Islet precursor cell (in vitro differentiated cells): ENCODE measurements at regions not wholly inside any gene's neighbourhood (a gene's known extent, or its start where the extent isn't known, plus 50 kb on each side); places are given as distances from the start of the nearest gene placed in this dataset.

Experiments used
- DNase-seq: peaks from one replicate; pipeline ENCODE4 v3.0.0-alpha.2; 2018

DNA sequence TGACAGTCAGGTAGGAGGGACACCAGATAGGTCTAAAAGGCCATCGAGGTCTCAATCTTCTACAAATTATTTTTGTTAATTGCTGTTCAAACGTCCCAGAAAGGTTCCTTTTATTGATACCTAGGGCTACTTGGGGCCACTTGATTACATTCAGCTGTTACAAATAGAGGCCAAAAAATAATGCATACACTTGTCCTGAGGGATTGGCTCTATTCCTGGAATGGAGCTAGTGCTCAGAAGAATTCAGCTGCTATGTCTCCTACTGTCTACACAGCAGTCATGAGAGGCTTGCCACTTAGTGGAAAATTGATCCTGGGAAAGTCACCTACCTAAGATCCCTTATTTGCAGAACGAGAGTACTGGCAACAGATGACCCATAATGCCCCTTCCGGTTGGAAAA lies 498.3 kb downstream of the ADGRL2 start:
- DNase-seq = no peak

DNA sequence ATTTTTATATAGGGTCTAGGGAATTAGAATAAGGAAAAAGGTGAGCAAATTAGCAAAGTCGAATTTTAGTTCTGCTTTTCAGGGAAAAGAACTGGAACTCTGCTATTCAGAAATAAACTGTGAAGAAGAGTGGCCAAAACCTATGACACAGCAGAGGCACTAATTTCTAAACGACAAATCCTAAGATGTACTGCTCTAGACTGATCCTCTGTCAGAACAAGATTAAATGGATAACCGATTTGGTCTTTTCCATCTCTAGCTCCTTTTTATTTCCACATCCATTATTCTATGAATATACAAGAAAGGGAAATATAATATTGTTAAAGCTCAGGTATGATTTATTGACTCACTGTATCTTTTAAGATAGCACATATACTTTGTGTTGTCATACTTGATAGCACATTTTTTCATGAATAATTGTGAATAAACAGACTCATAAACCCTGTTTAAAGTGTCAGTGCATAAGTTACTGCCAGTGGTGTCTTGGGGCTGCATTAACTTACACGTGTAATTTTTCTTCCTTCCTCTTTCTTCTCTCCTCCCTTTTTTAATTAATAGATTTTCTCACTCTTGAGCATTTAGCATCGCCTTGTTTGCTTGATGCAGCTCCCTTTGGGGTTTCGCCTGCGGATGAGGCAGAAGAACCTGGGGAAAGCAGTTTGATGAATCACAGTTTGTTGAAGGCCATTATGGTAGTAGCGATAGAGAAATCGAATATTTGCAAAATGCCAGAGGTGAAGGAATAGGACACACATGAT lies 496.6 kb downstream of the ADGRL2 start:
- DNase-seq = no peak

DNA sequence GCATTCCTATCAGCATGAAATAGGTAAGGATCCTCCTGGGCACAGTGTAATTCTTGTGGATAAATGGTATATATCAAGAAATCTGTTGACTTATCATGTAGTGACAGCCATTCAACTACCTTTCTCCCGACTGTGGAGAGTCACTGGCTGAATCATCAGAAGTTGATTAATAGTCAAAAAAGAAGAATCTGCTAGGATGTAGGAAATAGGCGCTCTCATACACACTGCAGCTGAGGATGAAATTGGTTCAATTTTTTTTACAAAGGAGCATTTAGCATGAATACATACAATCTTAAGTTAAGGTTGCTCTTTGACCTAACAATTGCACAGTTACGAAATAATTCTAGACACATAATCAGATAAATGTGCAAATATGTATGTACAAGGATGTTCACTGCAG lies 486.8 kb downstream of the ADGRL2 start:
- no peak for DNase-seq

DNA sequence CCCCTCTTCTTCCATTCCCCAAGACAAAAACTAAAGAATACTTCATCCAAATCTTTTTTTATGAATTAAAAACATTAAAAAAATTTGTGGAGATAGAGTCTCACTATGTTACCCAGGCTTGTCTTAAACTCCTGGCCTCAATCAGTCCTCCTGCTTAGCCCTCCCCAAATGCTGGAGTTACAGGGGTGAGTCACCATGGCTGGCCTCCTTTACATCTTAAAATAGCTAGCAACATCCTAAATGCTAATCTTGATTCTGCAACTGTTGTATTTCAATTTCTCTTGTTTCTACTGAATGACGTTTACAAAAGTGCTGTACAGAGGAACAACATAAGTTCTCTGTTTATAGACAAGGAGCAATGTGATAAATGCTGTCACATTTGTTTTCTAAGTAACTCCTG lies 483.5 kb downstream of the ADGRL2 start:
- no peak for DNase-seq

DNA sequence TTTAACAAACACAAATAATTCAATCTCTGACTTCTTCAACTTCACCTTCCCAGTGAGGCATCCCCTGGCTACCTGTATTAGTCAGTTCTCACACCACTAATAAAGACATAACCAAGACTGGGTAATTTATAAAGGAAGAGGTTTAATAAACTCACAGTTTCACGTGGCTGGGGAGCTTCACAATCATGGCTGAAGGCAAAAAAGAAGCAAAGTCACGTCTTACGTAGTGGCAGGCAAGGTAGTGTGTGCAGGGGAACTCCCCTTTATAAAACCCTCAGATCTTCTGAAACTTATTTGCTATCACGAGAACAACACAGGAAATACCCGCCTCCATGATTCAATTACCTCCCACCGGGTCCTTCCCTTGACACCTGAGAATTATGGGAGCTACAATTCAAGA lies 478.5 kb downstream of the ADGRL2 start:
- DNase-seq = no peak

DNA sequence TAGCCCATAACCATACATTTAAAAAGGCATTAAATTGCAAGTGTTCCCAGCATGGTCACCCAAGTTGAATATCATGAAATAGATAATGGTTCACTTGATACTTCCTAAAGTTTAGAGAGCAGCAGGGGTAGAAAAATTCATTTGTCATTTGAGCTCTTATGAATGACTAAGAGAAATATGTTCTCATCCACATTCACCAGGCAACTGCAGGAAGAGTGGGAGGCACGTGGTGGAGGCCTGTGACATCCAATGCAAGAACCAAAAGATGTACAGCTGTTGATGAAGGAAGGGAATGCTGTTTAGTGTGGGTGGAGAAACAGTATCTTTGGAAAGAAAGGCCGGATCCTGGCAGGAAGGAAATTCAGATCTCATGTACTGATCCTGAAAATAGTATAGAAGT lies 473.1 kb downstream of the ADGRL2 start:
- no peak for DNase-seq

DNA sequence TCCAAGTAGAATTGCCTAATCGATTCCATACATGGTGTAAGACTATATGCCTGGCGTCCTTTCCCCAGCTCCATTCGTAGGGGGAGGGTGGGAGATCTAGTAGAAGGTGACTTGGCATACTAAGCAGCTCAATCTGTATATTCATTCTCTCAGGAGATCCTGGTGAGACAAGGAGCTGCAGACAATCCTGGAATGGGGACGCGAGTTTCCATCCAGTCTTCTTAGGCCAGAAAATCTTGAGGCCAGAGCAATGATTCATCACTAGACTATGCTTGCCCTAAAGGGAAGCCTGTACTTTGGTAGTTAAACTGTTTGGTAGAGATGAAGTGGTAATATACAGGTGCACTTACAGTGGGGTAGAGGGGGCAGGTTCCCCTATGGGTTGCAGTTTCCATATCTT lies 468.7 kb downstream of the ADGRL2 start:
- peak; percentile 95 for DNase-seq

DNA sequence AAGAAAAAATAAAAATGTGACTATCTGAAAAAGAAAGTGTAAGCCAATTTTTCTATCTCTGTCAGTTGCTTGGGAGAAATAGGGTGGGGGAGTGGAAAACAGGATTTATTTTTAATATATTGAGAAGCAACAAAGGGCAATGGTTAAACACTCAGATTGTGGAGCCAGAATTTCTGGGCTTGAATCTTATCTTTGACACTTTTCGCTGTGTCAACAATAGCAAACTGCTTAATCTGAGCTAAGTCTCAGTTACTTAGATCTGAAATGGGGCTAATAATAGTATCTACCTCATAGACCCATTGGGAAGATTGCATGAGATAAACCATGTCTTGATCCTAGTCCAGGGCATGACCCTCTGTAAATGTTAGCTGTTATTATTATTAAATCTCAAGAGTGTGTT lies 468.1 kb downstream of the ADGRL2 start:
- DNase-seq = no peak

DNA sequence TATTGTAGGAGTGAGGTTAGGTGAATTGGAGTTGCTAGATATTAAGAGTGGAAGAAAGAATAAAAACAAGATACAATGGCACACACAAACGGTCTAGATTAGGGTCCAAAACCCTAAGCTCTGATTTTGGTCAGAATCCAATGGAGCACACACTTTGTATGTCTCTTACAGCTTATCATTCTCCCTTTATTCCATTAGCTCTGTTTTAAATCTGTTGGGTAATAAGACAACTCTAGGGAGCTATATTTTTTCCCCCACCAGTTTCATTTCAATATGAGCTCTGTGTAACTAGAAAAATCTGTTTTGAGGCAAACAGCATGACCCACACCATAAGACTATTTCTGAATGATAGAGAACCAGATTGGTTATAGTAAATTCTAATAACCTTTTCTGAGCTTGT lies 465.6 kb downstream of the ADGRL2 start:
- no peak for DNase-seq

DNA sequence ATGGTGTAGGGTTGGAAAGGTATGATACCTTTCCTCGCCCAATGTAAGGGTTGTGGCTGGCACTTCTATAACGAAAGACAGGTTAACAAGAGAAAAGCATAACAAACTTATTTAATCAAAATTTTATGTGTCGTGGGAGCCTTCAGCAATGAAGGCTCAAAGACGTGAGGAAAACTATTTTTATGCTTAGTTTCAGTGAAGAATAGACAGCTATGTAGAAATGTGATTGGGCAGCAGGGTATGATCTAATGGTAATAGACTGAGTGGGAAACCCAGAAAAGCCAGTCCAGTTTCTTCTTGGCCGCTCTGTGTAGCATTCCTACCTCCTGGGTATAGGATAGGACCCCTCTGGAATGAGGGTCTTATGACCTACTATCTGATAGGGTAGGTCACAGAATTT lies 464.7 kb downstream of the ADGRL2 start:
- no peak for DNase-seq

DNA sequence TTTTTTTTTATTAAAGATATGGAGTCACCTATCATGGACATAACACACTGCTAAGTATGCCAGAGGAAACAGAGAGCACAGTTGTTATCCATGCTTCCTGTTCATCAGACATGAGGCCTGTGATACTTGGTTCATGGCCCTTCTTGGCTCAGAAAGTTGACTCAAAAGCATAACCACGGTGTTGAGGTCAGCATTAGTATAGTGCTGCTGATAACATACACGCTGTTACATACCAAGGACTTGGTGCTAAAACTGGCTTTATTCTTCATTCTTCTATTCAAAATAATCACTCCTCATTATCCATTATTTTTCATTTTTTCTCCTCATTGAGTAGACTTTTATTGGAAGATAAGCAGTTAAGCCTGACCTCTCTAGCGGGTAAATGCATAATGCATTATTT lies 464.1 kb downstream of the ADGRL2 start:
- DNase-seq = no peak

DNA sequence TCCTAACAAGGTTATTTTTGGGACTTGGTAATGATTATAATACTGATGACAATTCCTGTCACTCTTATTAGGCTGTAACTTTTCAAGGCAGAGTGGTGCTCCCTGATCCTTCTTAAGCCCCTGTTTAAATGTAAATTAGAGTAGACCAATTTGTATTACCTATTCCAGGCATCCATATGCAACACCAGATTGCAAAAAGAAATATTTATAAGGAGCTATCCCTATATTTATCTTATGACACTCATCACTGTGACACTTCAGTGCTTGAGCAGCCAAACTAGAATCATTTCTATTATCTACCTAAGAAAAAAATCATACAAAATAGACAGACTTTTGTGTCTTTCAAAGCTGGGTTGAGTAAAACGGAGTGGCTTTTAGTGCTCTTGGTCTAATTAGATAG lies 462.7 kb downstream of the ADGRL2 start:
- no peak for DNase-seq

DNA sequence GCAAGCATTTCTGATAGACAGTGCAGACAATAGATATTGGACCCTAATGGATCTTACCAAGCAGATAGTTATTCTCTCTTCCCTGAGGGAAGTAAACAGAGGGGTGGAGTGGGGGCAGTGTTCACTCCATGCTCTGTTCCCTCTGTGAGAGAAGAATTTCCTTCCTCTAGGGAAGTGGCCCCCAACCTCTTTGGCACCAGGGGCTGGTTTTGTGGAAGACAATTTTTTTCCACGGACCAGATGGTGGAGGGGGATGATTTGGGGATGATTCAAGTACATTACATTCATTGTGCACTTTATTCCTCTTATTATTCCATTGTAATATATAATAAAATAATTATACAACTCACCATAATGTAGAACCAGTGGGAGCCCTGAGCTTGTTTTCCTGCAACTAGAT lies 459.9 kb downstream of the ADGRL2 start:
- no peak for DNase-seq

DNA sequence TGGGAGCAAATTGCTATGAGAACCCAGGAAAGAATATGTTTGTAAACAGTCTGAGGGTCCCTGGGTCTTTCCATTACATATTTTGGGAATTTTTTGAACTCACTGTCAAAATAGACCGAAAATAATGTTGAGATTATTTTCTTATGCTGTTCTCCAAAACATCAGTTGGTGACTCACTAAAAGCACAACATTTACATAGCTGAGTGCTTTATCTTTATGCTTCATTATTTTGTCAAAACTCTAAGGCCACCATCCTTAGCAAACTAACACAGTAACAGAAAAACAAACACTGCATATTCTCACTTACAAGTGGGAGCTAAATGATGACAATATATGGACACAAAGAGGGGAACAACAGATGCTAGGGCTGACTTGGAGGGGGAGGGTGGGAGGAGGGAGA lies 459.3 kb downstream of the ADGRL2 start:
- DNase-seq = no peak

DNA sequence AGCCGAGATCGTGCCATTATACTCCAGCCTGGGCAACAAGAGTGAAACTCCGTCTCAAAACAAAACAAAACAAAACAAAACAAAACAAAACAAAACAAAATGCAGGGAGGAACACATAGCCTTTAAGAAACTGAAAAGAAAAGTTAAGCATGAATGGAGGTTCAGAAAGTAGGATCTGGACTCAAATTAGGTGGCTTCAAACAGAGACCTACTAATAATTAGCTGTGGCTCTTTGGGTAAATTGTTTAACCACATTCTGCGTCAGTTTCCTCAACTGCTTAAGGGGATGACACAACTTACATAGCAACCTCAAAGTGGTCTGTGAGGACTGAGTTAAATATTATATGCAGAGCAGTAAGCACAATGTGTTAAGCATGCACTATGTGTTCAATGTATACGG lies 458.2 kb downstream of the ADGRL2 start:
- DNase-seq = no peak

DNA sequence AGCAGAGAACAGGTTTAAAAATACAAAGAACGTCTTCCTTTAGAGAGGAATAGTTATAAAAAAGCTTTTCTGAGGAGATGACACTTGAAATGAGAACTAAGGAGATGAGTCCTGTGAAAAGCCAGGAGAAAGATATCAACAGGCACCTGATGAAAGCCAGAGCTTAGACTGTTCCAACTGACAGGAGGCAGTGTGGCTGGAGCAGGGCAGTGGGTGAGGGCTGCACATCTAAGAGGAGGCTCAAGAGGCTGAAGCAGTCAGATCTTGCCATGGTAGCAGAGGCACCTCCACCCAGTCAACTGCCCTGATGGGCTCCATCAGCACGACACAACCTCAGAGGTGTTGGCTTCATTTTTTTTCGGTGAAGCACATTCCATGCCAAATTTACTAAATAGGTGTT lies 445.3 kb downstream of the ADGRL2 start:
- peak; percentile 55 for DNase-seq

DNA sequence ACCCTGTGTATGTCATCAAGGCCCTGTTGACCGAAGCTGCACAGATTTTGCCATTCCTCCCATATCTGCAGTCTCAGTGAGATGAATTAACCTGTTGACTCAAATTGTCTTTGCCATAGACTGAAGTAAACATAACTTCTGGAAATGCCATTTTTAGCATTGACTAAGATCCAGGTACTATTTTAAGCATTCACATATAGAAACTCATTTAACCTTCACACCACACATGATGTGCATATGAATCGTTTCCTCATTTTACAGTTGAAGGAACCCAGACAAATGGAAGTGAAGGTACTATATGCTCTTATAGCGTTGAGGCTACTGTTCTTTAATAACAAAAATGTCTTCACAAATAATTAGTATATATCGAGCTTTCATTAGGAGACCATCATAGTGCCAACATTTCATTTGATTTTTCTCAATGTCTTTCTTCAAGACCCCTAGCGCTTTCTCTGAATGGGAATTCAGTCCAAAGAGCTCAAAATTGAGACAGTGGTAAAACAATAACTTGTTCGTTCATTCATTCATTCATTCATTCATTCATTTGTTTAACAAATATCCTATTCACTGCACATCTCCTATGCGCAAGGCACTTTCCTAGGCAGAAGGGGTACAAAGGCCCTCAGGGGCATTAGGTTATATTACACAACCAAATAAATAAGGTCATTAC lies 444.7 kb downstream of the ADGRL2 start:
- DNase-seq = no peak

DNA sequence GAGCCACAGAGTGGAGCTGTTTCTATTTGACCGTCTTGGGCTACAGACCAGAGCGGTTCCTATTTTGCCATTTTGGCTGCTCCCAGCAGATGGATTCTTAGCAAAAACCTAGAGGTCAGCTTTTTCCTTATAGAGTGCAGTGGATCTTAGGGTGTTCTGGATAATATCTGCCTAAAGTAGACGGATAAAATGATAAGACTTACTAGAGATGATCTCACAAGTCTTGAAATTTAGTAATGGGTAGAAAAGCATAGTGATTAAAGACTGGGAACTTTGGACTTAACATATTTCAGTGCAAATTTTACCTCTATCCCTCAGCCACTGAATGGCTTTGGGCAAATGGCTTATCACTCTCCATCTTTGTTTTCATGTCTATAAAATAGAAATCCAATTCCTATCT lies 439.8 kb downstream of the ADGRL2 start:
- DNase-seq = no peak

DNA sequence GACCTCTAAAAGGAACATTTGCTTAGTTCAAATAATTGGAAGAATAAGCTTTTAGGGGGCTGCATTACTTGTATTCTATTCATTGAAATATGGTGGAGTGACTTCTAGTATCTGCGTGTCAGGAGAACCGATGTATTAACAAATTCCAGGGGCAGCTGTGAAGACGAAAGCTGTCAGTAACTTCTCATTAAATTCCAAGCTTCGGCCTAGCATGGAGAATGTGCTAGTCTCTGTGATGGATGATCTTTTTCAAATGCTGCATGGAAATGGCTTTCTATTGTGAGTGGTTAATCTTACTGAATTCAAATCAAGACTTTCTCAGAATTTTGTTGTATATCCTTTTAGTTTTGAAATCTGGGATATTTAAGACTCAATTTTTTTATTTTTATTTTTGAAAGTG lies 429.9 kb downstream of the ADGRL2 start:
- no peak for DNase-seq

DNA sequence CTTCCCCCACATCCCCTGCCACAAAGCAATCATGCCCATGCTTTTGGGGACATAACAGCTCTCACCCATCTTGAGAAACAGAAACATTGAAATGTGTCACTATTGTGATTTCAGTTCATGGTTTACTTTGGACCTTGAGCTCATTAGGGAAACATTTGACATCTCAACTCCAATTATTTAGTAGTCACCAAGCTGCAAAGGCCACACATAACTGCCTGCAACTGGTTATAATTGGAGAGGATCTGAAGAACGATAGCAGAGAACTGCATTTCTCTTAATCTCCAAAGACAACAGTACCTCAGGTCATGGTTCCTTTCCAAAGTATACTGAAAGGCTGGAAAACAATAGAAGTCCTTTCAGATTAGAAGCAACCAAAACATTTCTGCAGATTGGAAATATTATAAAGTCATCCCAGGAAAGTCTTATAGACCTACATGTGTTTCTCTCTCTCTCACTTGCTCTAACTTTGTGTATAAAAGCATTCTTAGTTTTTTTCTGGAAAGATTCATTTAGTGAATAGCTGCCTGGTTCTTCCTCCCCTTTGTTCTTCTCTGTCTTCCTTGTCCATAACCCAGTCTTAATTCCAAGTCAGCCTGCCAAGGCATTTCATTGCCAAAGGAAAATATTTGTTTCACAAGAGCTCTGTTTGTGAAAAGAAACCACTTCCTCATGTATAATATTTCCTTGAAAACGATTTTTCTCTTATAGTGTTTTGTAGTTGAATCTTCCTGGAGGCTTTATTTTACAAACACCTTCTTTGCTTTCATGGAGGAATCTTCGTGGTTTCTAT lies 426.8 kb downstream of the ADGRL2 start:
- DNase-seq = no peak

DNA sequence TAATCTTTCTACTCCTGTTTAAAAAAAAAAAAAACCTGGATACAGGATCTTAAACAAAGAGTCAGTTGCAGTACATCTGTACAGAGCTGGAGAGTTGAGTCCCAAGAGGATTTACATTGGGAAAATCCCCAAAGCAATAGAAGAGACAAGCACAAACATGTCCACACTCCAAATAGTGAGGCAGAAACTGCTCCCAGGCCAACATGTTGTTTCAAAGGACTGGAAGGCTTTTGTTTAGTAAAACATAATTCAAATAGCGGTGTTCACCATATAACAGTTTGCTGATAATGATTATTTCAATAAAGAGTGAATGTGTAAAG lies 425.4 kb downstream of the ADGRL2 start:
- DNase-seq = no peak

DNA sequence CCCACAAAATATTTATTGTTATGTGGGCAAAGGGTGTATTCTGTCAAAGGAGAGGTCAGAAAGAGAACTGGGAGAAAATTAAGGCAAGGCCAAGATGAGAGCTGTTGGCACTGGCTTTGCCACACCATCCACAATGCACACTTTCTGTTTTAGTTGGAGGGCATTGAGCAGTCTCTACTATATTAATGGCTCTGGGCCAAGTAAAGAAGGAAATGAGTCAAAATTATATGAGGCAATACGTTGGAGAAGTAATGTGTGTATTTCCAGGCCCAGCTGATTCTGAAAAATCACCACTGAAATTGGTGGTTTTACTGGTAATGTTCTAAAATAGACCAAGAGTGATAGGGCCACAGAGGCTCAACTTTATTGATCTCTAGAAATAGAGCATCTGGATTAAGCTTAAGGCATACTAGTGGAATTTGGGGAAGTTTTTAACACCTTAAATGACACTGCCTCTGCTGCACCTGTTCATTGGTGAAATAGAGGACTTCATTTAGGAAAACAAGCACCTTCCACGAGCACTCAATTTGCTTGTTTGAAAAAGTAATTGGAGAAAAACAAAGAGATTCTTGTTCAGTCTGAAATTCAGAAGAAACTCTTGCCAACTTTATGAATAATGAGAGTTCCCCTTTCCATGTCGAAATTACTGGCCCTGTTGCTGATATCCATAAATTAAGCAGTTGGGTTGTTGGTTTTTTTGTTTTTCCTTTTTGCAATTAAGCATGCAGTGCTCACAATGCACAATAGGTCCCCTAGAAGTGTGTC lies 424.9 kb downstream of the ADGRL2 start:
- DNase-seq = no peak

DNA sequence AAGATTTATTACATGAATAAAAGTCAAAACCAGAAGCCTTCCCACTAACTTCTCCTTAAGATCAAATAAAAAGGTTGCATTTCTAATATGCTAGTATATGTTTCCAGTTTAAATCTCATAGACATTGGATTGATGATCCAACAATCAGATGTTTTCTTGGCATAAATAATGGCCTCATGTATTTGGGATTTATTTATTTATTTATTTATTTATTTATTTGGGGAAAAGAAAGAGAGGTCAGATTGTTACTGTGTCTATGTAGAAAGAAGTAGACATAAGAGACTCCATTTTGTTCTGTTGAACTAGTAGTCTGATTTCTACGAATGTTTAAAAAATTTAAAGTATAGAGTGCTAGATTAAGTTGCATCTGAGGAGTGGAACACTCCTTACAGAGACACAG lies 422.4 kb downstream of the ADGRL2 start:
- DNase-seq = no peak

DNA sequence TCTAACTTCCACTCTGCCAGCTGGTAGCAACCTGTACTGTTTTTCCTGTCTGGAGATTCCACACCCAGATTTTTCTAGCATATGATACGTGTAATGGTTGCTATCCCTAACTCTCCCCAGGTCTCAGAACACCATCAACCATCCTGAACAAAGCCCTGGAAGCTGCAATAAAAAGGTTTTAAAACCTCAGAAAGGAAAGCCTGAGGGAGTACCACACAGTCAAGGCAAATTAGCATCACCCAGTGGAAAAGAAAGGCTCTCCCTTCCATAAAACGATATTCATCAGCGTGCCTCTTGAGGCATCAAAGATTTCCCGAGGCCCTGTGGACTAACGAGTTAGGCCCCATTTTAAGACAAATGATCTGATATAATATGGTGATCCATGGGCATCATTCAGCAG lies 421.0 kb downstream of the ADGRL2 start:
- DNase-seq = no peak
